NCI-H460 (cell line): ENCODE measurements at regions not wholly inside any gene's neighbourhood (a gene's known extent, or its start where the extent isn't known, plus 50 kb on each side); places are given as distances from the start of the nearest gene placed in this dataset.
A peak's percentile ranks its signal among the peaks of the same experiment; 100 is the strongest.
"Not testable (repeated sequence)": the region's sequence is repeated elsewhere in the genome, so short reads cannot be mapped to it uniquely, and the experiment has no call there.

Experiments used
- DNase-seq: peaks from one replicate; pipeline ENCODE4 v3.0.0-alpha.2; 2016; ENCODE audit warnings: low read depth; ENCODE audit errors: extremely low read depth

DNA sequence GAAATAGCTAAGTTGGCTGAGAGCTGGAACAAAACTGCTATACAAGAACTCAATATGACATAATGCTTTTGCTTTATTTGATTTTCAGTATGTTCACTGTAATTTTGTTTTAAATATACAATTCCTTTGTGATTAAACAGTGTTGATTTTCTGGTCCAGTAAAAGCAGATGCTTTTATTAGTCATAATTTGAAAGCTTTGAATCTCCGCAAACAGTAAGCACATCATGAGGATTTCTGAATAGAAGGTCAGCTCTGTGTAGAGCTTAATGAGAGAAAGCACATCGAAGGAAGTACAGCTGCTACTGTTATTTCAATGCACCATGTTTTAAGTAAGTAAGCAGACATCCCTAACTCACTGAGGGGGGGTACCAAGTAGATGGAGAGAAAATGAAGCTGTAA lies 701.3 kb upstream of the ACO1 start:
- no peak for DNase-seq

DNA sequence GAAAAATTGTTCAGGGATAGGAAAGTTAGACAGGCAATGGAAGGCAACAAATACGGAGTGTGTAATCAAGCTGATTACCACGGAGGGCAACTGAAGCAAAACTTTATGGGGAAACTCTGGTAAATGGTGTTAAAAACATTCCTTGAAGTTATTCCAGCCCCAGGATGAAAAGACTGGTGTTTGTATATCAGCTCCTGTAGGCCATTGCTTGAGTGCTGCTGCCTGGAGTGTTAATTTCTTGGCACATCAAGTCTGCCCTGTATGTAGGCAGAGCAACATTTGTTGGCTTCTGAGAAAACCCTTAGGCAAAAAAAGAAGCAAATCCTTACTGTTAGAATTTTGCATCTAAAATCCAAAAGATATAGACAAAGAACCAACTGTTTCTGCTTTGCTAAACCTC lies 686.5 kb upstream of the ACO1 start:
- DNase-seq: no peak

- DNase-seq: no peak
These were observed 684.6 kb upstream of the ACO1 start for GRCh38 chr9:31699836-31700235.

DNA sequence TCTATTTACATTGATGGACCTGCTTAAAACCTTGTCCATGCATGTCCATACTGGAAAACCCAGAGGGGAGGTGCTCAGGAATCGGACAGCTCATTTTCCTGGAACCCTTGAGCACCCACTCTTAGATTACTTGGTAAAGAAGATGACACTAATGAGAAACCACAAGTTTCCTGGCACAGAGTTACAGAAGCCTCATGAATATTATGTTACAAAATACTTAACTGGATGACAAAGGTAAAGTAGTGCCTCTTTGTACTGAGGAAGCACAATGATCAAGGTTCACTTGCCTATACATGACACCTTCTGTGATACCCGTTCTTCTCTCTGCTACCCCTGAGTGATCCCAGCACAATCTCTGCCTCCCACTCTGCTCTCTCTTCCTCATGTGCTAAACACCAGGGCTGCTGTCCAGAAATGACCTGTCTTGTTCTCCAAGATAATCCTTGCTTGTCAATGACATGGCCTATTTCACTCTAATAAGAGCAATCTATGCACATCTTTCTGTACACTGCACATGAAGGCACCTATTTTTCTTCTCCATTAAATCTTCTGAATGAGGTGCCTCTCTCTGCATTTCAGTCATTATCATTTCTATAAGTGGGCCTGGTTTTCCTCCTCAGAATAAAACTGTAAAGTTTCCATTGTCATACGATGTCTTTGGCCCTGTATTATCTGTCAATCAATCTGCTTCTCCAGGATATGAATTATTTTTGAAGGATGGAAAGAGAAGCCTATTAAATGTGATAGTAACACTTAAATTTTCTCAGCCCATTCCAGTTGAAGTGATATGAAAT lies 684.0 kb upstream of the ACO1 start:
- DNase-seq: no peak

DNA sequence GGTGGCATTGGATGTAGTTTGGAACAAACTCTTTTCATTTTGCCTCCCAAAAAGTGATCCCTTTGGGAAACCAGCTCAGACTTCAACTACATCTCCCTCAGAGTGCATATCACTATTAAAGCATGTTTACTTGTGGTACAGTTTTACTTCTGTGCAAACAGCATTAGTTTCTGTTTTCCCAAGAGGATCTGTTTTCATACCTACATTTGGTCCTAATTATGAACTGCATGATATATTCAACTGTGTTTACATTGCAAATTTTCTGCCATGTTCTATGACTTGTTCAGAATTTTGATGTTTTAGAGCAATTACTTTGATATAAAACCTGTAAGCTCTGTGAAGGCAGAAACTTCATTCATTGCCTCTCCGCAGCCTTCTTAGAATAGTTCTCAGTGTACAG lies 681.5 kb upstream of the ACO1 start:
- DNase-seq: no peak

GRCh38 chr9:31715250-31715649 lies 669.2 kb upstream of the ACO1 start:
- DNase-seq: no peak

DNA sequence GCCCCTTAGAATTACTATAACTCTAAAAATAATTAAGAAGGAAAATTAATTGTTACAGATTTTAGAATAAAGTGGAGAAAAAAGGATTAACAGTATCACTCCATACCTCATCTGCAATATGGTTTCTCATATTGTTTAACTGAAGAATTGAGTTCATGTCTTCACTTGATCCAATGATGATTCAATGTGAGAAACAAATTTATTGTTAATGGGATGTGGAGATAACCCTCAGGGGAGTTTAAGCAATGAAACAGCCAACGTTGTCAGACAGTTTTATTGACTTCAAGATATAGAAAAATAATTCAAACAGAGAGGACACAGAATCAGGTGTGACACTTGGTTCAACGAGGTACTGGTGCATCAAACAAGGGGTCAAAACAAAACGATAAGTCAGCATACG lies 665.2 kb upstream of the ACO1 start:
- DNase-seq: no peak

GRCh38 chr9:31730398-31730797 lies 654.0 kb upstream of the ACO1 start:
- no peak for DNase-seq

GRCh38 chr9:31733166-31733565 lies 651.3 kb upstream of the ACO1 start:
- DNase-seq: no peak

DNA sequence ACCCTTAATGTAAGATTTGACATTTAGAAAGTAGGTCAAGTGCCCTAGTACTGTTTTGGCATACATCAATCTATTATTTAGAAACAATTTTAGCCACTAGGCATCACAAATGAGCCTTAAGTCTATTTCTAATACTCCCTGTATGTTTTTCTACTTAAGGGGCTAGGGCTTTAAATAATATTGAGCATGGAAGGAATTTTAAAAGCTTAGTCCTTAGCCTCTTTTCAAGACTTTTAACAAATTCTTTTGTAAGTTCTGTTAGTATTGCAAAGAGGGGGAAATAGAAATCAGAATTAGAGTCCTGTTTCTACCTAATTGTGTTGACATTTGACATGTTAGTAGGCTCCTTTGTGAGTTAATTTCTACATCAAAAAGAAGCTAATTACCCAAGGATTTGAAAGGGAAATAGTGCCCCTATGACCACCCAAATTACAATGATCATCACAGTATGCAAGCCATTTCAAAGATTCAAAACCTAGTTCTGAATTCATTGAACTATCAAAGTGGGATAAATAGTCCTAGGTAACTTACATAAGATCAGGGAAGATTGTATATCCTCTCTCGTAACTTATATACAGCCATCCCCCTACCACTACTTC lies 647.8 kb upstream of the ACO1 start:
- no peak for DNase-seq

DNA sequence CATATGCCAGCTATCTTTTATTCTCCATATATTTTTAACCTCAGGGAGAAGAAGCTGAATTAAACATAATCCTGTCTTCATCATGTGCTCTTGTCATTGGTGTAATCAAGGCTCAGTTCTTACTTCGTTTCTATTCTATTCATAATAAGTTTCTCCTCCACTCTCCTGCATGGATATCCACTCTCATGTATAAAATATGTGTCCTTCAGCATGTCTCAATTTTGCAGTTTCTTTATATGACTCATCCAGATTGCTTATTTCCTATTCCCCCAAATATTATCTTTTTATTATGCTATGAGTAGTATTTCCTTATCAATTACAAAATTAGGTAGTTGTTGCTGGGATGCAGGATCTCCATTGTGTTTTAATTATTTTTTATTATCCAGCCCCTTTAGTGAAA lies 643.7 kb upstream of the ACO1 start:
- no peak for DNase-seq

- DNase-seq: no peak
These were observed 639.9 kb upstream of the ACO1 start for GRCh38 chr9:31744589-31744988.

GRCh38 chr9:31745468-31745867 lies 639.0 kb upstream of the ACO1 start:
- no peak for DNase-seq

DNA sequence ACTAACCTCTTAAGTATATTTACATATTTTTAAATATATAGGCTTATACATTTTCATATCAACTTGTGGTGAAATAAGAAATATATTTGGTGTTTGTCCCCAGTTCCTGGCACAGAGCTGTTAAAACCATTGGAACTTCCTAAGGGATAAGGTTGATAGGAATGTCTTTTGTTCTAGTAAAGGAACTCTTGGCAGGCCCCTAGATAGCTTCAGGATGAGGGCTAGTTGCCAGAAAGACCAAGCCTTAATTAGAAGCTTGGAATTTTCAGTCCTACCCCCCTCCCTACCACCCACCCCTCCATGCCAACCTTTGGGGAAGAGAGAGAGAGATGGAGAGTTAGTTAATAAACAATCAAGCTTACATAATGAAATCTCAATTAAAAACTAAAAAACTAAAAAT lies 638.6 kb upstream of the ACO1 start:
- DNase-seq: no peak

- DNase-seq: no peak
These were observed 630.7 kb upstream of the ACO1 start for GRCh38 chr9:31753756-31754155.

- no peak for DNase-seq
These were observed 624.7 kb upstream of the ACO1 start for GRCh38 chr9:31759703-31760102.

- not testable (repeated sequence) for DNase-seq
These were observed 610.4 kb upstream of the ACO1 start for GRCh38 chr9:31774021-31774420.

- no peak for DNase-seq
These were observed 609.9 kb upstream of the ACO1 start for GRCh38 chr9:31774571-31774970.

GRCh38 chr9:31776471-31776870 lies 608.0 kb upstream of the ACO1 start:
- no peak for DNase-seq

GRCh38 chr9:31783491-31783890 lies 601.0 kb upstream of the ACO1 start:
- DNase-seq: no peak

- DNase-seq: no peak
These were observed 593.7 kb upstream of the ACO1 start for GRCh38 chr9:31790720-31791119.

GRCh38 chr9:31799953-31800609 lies 584.4 kb upstream of the ACO1 start:
- peak; percentile 8 for DNase-seq
